Left lung (tissue), 4 donors: ENCODE measurements at regions not wholly inside any gene's neighbourhood (a gene's known extent, or its start where the extent isn't known, plus 50 kb on each side); places are given as distances from the start of the nearest gene placed in this dataset.

Source experiments
- ATAC-seq: fragments of 200-7000 bp; cut with Tn5 transposase; one replicate; pipeline ENCODE4 v1.9.1; 2020; ENCODE audit warnings: moderate library complexity
- DNase-seq, 4 donors: peaks; one replicate each; pipeline ENCODE4 v3.0.0-alpha.2; 2013 to 2020
- H3K27ac ChIP-seq, 2 donors: fragments of 200-600 bp; sonication (generic) in 1 of 2; one replicate each; pipeline versions ENCODE4 v1.5.0 to v1.8.0; 2020 to 2021
- H3K27me3 ChIP-seq, 2 donors: fragments of 200-600 bp; sonication (generic) in 1 of 2; one replicate each; pipeline versions ENCODE4 v1.5.0 to v1.8.0; 2020 to 2021
- H3K36me3 ChIP-seq, 2 donors: fragments of 200-600 bp; sonication (generic) in 1 of 2; one replicate each; pipeline versions ENCODE4 v1.5.0 to v1.8.0; 2020 to 2021
- H3K4me1 ChIP-seq, 2 donors: fragments of 200-600 bp; one replicate each; pipeline ENCODE4 v1.8.0; 2021
- H3K4me3 ChIP-seq, 2 donors: fragments of 200-600 bp; sonication (generic) in 1 of 2; one replicate each; pipeline versions ENCODE4 v1.5.0 to v1.8.0; 2020 to 2021; ENCODE audit warnings: mild to moderate bottlenecking in 1 of 2
- H3K9me3 ChIP-seq, 2 donors: fragments of 200-600 bp; sonication (generic) in 1 of 2; one replicate each; pipeline versions ENCODE4 v1.5.0 to v1.8.0; 2020 to 2021
- intact Hi-C, 2 donors: fragments of 100-400 bp; cut with DNase I; formaldehyde crosslinking; loops; one replicate each; pipeline versions ENCODE4 v1.11.2 to v1.14.2; 2022
- TF ChIP-seq, protein P1 (sequence below), 2 donors: fragments of 200-600 bp; sonication (generic) in 1 of 2; IDR thresholded peaks; one replicate each; pipeline versions ENCODE4 v1.5.0 to v1.8.0; 2021; ENCODE audit warnings: antibody characterized with exemption in 2 of 2
- donor health status: DM: no; HTN: yes; CAD: no.
- donor health status: DM: no; HTN: no; CAD: no.

DNA sequence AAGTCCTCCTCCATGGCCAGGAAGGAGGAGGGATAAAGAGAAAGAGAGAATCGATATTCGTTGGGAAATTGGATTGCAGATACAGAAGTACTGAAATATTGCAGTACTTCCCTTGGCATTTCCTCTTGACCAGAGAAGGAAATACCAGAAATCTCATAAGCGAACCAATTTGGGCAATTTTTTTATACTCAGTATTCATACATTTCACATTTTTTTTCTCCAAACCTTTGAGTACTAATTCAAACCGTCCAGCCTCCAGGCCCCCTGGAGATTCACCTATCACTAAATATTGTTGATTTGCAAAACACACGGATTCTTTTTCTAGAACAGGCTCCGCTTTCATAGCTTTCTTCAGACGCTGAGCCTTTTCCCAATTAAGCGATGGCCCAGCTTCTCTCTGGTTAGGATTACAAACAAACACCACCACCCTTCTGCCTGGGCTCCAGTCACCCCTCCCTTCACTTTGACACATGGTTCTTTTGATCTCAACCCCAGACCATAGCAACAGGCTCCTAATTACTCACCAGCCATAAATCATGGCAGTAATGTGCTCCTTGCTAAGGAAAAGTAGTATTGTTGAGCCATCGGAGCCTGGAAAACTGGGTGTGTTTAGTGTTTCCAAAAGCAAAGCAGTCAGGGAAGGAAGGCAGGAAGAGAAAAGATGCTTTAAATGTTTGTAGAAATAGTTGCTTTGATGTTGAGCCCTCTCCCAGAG is 138.4 kb upstream of the CCDC68 start:
- DNase-seq (no peak), ATAC-seq (peak; percentile 12)
- no peaks in the 10 kb centered on the region for H3K36me3 ChIP-seq
- H3K9me3 ChIP-seq: no peaks in the 10 kb centered on the region
- TF ChIP-seq, protein P1, sequence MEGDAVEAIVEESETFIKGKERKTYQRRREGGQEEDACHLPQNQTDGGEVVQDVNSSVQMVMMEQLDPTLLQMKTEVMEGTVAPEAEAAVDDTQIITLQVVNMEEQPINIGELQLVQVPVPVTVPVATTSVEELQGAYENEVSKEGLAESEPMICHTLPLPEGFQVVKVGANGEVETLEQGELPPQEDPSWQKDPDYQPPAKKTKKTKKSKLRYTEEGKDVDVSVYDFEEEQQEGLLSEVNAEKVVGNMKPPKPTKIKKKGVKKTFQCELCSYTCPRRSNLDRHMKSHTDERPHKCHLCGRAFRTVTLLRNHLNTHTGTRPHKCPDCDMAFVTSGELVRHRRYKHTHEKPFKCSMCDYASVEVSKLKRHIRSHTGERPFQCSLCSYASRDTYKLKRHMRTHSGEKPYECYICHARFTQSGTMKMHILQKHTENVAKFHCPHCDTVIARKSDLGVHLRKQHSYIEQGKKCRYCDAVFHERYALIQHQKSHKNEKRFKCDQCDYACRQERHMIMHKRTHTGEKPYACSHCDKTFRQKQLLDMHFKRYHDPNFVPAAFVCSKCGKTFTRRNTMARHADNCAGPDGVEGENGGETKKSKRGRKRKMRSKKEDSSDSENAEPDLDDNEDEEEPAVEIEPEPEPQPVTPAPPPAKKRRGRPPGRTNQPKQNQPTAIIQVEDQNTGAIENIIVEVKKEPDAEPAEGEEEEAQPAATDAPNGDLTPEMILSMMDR (IDR thresholded peaks at IDR 0.05): no peak
- H3K4me1 ChIP-seq: no peaks in the 10 kb centered on the region
- intact Hi-C loops: no loop called here
- no peak overlapping the region for H3K27ac ChIP-seq
- no peak overlapping the region for H3K4me3 ChIP-seq
- no peaks in the 10 kb centered on the region for H3K27me3 ChIP-seq

DNA sequence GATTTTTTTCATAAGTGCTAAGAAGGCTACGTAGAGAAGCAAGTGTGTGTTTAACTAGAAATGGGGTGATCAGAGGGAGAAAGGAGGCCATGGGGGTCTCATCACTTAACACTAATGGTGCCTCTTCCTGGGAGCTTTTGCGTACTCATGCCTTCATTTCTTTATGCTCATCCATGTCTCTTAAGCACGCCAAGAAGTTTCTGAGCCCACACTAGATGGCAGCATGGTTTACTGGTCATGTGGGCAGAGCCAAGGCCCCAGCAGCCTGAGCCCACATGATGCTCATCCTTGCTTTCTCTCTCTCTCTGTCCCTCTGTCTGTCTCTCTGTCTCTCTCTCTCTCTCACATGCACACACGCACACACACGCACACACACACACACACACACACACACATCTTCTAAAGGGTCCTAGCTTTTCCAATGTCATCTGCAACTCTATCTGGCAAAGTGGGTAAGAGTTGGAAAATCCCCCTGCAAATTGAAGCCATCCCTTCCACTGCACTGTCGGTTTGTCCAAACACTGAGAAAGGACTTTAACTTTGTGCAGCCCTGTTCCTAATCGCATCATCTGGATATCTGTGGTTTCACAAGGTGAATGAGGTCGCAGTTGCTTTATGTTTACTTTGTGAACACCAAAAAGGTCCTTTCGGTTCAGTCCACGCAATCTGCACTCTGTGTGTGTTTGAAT is 137.1 kb upstream of the CCDC68 start:
- peak; percentile 73 for ATAC-seq

DNA sequence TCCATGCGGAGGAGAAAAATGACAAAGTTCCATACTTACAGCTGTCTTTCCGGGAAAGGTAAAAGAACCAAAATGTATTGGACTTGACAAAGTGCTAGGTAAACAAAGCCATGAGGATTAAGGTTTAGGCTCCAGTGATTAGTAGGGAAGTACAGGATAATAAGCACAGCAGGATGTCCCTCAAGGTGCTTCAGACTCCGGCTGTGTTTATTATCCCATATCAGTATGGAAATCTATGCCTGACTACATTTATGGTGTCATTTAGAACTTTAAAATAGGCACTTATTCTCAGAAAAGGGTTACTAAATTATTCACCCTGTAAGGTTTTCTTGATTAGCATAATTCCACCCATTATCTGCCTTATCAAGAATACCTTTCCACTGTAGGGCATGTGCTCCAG is 136.3 kb upstream of the CCDC68 start:
- no peaks in the 10 kb centered on the region for H3K36me3 ChIP-seq
- H3K9me3 ChIP-seq: no peaks in the 10 kb centered on the region
- intact Hi-C loops: no loop called here
- TF ChIP-seq, protein P1 (IDR thresholded peaks at IDR 0.05): no peak
- ATAC-seq (no peak), DNase-seq (no peak)
- H3K27ac ChIP-seq: no peak overlapping the region
- no peaks in the 10 kb centered on the region for H3K27me3 ChIP-seq
- no peak overlapping the region for H3K4me3 ChIP-seq
- no peaks in the 10 kb centered on the region for H3K4me1 ChIP-seq

More for the DNA sequence above, 137.1 kb upstream of the CCDC68 start:
- intact Hi-C loops: no loop called here
- Histone ChIP-seq H3K27ac (no peak overlapping the region), H3K36me3 (no peaks in the 10 kb centered on the region), H3K4me1 (no peaks in the 10 kb centered on the region), H3K9me3 (no peaks in the 10 kb centered on the region), H3K27me3 (no peaks in the 10 kb centered on the region), H3K4me3 (no peak overlapping the region)
- DNase-seq: peak in 1 of 4 donors; percentile 39
- TF ChIP-seq, protein P1 (IDR thresholded peaks at IDR 0.05): no peak

DNA sequence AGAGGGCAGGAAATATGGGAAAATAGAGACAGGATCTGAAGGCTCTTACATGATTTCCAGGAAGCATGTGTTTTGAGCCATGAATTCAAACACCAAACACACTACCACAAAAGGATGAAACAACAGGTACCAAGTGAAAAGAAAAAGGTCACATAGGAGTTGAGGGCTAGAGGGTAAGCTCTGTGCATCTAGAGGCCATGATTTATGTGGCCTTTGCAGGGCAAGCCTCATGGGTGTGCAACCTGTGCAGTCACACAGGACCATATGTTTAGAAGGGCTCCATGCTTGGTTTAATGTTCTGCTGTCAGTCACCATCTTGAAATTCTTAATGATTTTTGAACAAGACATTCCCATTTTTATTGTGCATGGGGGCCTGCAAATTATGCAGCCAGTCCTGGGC is 134.5 kb upstream of the CCDC68 start:
- no peak overlapping the region for H3K4me3 ChIP-seq
- TF ChIP-seq, protein P1 (IDR thresholded peaks at IDR 0.05): no peak
- ATAC-seq: no peak
- H3K36me3 ChIP-seq: no peaks in the 10 kb centered on the region
- no peak for DNase-seq
- H3K4me1 ChIP-seq: no peaks in the 10 kb centered on the region
- intact Hi-C loops: no loop called here
- no peaks in the 10 kb centered on the region for H3K27me3 ChIP-seq
- H3K9me3 ChIP-seq: no peaks in the 10 kb centered on the region
- H3K27ac ChIP-seq: no peak overlapping the region

DNA sequence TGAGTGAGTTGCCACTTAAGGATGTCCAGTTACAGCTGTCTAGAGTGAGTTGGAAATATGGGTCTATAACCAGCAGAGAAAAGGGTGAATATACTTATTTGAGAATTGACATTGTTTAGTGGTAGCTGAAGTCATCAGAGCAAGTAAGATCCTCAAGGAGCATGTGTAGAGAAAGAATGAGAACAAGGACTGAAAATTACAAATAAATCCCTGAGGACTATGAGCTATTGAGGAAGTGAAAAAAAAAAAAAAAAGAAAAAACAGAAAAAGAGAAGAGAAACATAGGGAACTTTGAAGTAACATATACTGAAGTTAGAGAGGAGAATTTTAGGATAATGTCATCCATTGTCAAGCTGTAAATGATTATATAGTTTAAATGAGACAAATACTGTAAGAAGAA is 134.0 kb upstream of the CCDC68 start:
- DNase-seq (no peak), ATAC-seq (no peak)
- Histone ChIP-seq H3K36me3 (no peaks in the 10 kb centered on the region), H3K4me3 (no peak overlapping the region), H3K27ac (no peak overlapping the region), H3K27me3 (no peaks in the 10 kb centered on the region), H3K9me3 (no peaks in the 10 kb centered on the region), H3K4me1 (no peaks in the 10 kb centered on the region)
- intact Hi-C loops: no loop called here
- TF ChIP-seq, protein P1 (IDR thresholded peaks at IDR 0.05): no peak
